T47D (cell line): ENCODE measurements at regions not wholly inside any gene's neighbourhood (a gene's known extent, or its start where the extent isn't known, plus 50 kb on each side); places are given as distances from the start of the nearest gene placed in this dataset.

ENCODE experiments used
- DNase-seq, 2 experiments: peaks; one replicate each; pipeline versions ENCODE4 v3.0.0 to v3.0.0-alpha.2; 2011 to 2012; ENCODE audit warnings: low read depth in 1 of 2, low spot score in 1 of 2
- JUND ChIP-seq: IDR thresholded peaks from 2 replicates; pipeline ENCODE4 v1.6.1; 2012; ENCODE audit warnings: low read depth
- in situ Hi-C: cut with HindIII; loops from 2 replicates; pipeline ENCODE4 v1.10.0; 2016; ENCODE audit warnings: low sequenced_read_pairs, low pct_unique_long_range_greater_than_20kb

DNA sequence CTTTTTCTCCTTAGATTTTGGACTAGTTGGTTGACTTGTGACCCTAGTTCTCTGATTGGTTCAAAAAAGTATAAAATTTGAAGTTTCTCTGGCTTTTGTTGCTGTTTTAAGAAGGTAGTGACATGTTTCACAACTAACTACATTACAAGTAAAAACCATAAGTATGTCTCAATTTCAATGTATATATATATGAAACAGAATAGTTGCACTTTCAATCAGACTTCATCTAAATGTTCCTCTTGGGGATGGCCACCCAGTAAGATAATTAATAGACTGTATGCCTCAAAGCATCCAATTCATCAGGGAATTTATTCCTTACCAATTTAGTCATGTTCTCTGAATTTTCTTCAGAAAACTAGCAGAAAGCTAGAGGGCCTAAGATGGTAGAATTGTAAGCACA is 259.7 kb downstream of the RPRM start:
- no peak for TF ChIP-seq JUND
- DNase-seq: no peak
- in situ Hi-C loops: no loop called here

- DNase-seq: no peak
- in situ Hi-C loops: no loop called here
- no peak for TF ChIP-seq JUND
Observed at GRCh38 chr2:153214337-153214736, 264.2 kb downstream of the RPRM start.

GRCh38 chr2:153213022-153213421 is 265.5 kb downstream of the RPRM start:
- DNase-seq: no peak
- TF ChIP-seq JUND: no peak
- in situ Hi-C loops: no loop called here

DNA sequence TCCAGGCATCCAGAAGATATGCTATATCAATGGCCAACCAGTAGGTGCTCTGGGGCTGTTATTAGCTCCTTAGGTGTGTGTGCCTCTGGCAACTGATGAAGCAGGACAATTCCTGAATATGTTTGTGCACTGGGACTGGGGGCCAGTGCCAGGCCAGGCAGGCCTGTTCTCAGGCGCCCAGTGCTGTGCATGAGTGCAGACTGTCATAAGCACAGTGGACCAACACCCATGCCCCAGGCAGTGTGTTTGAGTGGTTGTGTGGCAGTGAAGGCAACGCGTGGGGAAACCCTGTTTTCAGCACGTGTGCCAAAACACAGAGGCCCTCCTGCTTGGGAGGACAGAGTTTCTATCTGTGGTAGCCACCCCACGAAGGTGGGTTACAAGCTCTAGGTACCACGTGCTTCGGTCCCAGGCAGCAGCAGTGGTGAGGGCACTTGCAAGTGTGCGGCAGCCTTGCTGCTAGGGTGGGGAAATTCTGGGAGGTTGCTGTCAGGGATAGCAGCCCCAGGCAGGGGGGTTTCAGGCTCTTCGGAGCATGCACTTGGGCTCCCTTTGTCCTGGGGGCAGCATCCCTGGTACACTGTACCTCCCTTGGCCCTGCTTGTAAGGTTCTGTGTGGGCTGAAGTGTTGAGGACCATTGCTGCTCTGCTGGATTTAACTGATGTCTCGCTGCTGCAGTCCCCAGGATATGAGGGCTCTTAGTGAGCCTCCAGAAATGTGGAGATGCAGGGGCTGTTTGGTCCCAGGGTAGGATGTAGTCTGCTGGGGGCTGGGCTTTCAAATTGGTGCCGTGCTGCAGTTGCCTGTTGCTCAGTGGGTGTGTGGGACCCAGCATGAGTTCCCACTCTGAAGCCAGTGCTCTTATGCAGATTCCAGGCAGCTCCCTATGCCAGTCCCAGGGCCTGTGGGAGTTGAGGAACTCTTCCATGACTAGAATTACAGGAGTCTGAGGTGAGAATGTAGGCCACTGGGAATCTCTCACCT is 280.9 kb downstream of the RPRM start:
- no peak for DNase-seq
- in situ Hi-C loops: no loop called here
- no peak for TF ChIP-seq JUND

DNA sequence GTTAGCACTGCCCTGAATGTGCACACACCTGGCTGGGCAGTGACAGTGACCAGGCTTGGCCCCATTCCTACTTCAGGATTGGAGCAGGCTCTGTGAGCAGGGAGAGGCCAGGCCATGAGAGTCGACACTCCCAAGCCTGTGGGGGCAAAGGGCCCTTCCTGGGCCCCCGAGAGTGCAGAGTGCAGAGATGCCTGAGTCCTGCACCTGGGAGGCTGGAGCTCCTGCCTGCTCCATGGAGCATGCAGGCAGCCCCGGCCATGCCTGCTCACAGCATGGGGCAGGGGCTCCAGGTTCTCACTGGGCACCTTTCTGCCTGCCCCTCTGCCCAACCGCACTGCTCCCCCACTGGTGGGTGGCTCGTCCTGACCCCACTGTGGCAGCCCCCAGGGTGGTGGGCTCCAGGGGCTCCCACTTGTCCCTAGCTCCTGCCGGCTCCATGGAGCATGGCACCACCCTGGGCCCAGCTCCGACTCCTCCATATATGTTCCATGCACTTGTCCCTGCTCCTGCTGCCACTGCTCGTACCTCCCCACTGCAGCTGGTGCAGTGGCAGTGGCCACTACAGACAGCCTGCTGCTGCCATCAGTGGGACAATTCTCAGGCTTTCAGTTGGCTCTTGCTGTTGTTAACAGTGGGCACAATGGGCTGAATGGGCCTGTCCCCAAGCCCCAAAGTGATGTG is 282.0 kb downstream of the RPRM start:
- no peak for DNase-seq
- in situ Hi-C loops: no loop called here
- no peak for TF ChIP-seq JUND

DNA sequence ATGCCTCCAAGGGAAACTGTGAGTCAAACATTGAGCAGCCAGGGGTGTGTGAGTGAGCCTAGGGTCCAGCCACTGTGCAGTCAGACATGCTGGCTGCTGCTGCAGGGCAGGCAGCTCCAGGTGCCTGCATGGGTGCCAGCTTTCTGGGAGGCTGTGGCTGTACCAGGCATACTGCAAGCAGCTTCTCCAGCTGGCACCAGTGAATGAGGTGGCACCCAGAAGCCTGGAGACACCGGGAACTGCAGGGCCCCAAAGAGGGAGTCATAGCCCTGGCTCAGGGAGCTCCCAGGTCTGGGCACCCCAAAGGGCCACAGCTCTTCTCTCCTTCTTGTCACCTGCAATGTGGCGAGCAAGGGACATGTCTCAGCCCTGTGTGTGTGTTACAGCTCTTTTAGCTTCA is 283.2 kb downstream of the RPRM start:
- DNase-seq: no peak
- in situ Hi-C loops: no loop called here
- no peak for TF ChIP-seq JUND

DNA sequence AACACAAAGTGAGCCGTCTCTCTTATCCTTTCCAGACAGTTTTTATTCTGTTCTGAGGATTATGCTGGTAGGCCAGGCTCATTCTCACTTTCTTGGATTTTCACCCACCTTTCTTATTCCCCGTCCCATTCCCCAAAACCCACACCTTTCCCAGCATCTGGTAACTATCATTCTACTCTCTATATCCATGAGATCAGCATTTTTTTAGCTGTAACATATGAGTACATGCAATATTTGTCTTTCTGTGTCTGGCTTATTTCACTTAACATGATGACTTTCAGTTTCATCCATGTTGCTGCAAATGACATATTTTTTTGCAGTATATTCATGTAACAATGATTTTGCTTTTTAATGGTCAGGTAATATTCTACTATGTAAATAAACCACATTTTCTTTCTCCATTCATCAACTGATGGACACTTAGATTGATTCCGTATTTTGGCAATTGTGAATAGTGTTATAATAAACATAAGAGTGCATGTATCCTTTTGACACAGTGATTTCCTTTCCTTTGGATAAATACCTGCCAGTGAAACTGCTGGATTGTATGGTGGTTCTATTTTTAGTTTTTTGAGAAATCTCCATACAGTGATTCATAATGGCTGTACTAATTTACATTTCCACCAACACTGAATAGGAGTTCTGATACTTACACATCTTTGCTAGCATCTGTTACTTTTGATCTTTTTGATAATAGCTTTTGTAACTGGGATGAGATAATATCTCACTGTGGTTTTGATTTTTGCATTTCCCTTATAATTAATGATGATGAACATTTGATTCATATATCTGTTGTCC is 289.3 kb downstream of the RPRM start:
- in situ Hi-C loops: no loop called here
- DNase-seq: no peak
- no peak for TF ChIP-seq JUND

- DNase-seq: no peak
- TF ChIP-seq JUND: no peak
- in situ Hi-C loops: no loop called here
Observed at GRCh38 chr2:153179808-153180207, 298.8 kb downstream of the RPRM start.

DNA sequence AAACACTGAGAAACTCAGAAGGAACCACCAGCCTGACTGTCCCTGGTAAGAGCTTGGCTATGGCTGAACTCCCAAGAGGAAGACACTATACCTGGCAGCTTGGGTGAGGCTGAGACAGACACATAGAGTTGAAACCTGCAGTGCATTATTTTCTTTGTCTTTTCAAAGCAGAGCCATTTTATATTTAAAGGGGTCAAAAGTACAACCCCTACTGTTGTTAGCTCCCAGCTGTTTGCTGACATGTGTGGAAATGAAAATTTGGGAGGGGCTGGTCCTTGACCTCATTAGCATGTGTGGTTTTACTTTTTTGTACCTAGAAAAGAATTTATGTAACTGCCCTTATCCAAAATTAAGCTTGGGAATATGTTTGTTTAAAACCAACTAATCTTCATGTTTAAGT is 309.0 kb downstream of the RPRM start:
- TF ChIP-seq JUND: no peak
- in situ Hi-C loops: no loop called here
- no peak for DNase-seq

DNA sequence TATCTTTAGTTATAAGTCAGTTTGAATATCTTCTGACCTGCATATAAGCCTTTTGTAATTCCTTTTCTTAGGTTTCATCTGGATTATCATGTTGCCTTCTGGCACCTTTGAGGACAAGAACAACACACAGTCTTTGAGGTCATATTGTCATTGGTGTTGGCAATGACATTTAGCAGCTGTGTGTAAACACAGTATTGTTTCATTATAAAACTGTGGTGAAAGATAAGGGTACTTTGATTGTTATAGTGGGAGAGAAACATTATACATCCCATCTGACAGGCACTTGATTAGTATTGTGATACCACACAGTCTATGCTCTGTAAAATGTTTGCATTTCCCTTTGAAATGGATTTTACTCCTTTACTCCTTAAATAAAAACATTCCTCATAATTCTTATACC is 313.5 kb downstream of the RPRM start:
- DNase-seq: no peak
- in situ Hi-C loops: no loop called here
- no peak for TF ChIP-seq JUND

GRCh38 chr2:153163055-153163454 is 315.5 kb downstream of the RPRM start:
- peak; percentile 3 to 67 for DNase-seq
- TF ChIP-seq JUND: no peak
- in situ Hi-C loops: no loop called here

GRCh38 chr2:153156743-153157142 is 321.8 kb downstream of the RPRM start:
- in situ Hi-C loops: no loop called here
- no peak for TF ChIP-seq JUND
- DNase-seq: no peak

GRCh38 chr2:153152036-153152435 is 326.5 kb downstream of the RPRM start:
- in situ Hi-C loops: no loop called here
- TF ChIP-seq JUND: no peak
- DNase-seq: no peak
